Lung (tissue), 11 donors: ENCODE measurements at regions not wholly inside any gene's neighbourhood (a gene's known extent, or its start where the extent isn't known, plus 50 kb on each side); places are given as distances from the start of the nearest gene placed in this dataset.

Source experiments
- ATAC-seq: fragments of 200-7000 bp; cut with Tn5 transposase; one replicate; pipeline ENCODE4 v1.9.1; 2020; ENCODE audit warnings: moderate number of reproducible peaks; ENCODE audit not compliant: insufficient read depth, low FRiP score
- DNase-seq, 3 donors: peaks; one replicate each; pipeline ENCODE4 v3.0.0-alpha.2; 2013 to 2017
- H3K27ac ChIP-seq, 2 donors: one replicate each; pipeline ENCODE4 v1.5.1; 2013; ENCODE audit warnings: mild to moderate bottlenecking in 2 of 2, moderate library complexity in 2 of 2, control low read depth in 1 of 2, inconsistent platforms in 1 of 2, low read depth in 1 of 2, low read length in 1 of 2
- H3K27me3 ChIP-seq, 3 donors: one replicate each; pipeline ENCODE4 v1.5.1; 2013; ENCODE audit warnings: low read length in 2 of 3; ENCODE audit not compliant: control insufficient read depth in 3 of 3, insufficient read depth in 3 of 3
- H3K36me3 ChIP-seq, 4 donors: one replicate each; pipeline ENCODE4 v1.5.1; 2013; ENCODE audit warnings: low read length in 4 of 4, mild to moderate bottlenecking in 1 of 4, moderate library complexity in 1 of 4; ENCODE audit not compliant: control insufficient read depth in 4 of 4, insufficient read depth in 4 of 4
- H3K4me1 ChIP-seq, 5 donors: one replicate each; pipeline ENCODE4 v1.5.1; 2013; ENCODE audit warnings: low read length in 5 of 5, mild to moderate bottlenecking in 2 of 5, moderate library complexity in 1 of 5; ENCODE audit not compliant: control insufficient read depth in 5 of 5, insufficient read depth in 5 of 5
- H3K4me3 ChIP-seq: one replicate; pipeline ENCODE4 v1.5.1; 2013; ENCODE audit warnings: mild to moderate bottlenecking, control low read depth, moderate library complexity
- H3K9ac ChIP-seq, 2 donors: one replicate each; pipeline ENCODE4 v1.5.1; 2013; ENCODE audit warnings: low read length in 2 of 2, control low read depth in 1 of 2; ENCODE audit not compliant: insufficient read depth in 1 of 2
- H3K9me3 ChIP-seq, 4 donors: one replicate each; pipeline ENCODE4 v1.5.1; 2013; ENCODE audit warnings: low read length in 3 of 4, mild to moderate bottlenecking in 1 of 4, moderate library complexity in 1 of 4; ENCODE audit not compliant: control insufficient read depth in 4 of 4, insufficient read depth in 3 of 4
- CTCF ChIP-seq: IDR thresholded peaks from 2 replicates; pipeline ENCODE4 v1.5.1; 2012; ENCODE audit warnings: mild to moderate bottlenecking; ENCODE audit errors: control extremely low read depth, extremely low read depth
- WGBS, 2 donors: extraction: QIAGEN DNeasy Blood & Tissue Kit; methylation state at CpG; one replicate each; pipeline ENCODE4 v1.1.7; 2013; 5-methylcytosine and 5-hydroxymethylcytosine counted together
- donor health status: control.
- donor health status: control.
- donor health status: Bipolar disorder and iron deficiency.
- donor health status: healthy.
- donor health status: DM: yes; HTN: yes; CAD: no.

GRCh38 chr3:16658004-16658924 lies 53.0 kb upstream of the DAZL start:
- H3K4me3 ChIP-seq, result no peak overlapping the region
- no peaks in the 10 kb centered on the region for H3K4me1 ChIP-seq
- H3K36me3 ChIP-seq, result no peaks in the 10 kb centered on the region
- no peak for TF ChIP-seq CTCF
- H3K9me3 ChIP-seq, result no peaks in the 10 kb centered on the region
- H3K9ac ChIP-seq, result no peak overlapping the region
- no peak overlapping the region for H3K27ac ChIP-seq
- H3K27me3 ChIP-seq, result no peaks in the 10 kb centered on the region
- ATAC-seq (no peak), DNase-seq (peak in 1 of 3 donors; percentile 17)
- WGBS, 2 donors, result 39 to 53% methylated on average over 8 of the region's 8 CpGs

- no peak overlapping the region for H3K9ac ChIP-seq
- no peak for TF ChIP-seq CTCF
- H3K27me3 ChIP-seq, result no peaks in the 10 kb centered on the region
- 85 to 89% methylated on average over 3 of the region's 3 CpGs for WGBS, 2 donors
- no peaks in the 10 kb centered on the region for H3K36me3 ChIP-seq
- ATAC-seq, result no peak
- DNase-seq, result peak in 2 of 3 donors; percentile 3 to 9
- no peaks in the 10 kb centered on the region for H3K4me1 ChIP-seq
- H3K9me3 ChIP-seq, result no peaks in the 10 kb centered on the region
- H3K4me3 ChIP-seq, result no peak overlapping the region
- no peak overlapping the region for H3K27ac ChIP-seq
These were observed 53.9 kb upstream of the DAZL start for GRCh38 chr3:16658925-16659793.

GRCh38 chr3:16663854-16664712 lies 58.9 kb upstream of the DAZL start:
- 69 to 77% methylated on average over 8 of the region's 8 CpGs for WGBS, 2 donors
- Histone ChIP-seq H3K27ac (no peak overlapping the region), H3K4me3 (no peak overlapping the region), H3K9me3 (no peaks in the 10 kb centered on the region), H3K36me3 (no peaks in the 10 kb centered on the region), H3K9ac (no peak overlapping the region), H3K4me1 (no peaks in the 10 kb centered on the region), H3K27me3 (no peaks in the 10 kb centered on the region)
- no peak for ATAC-seq
- DNase-seq, result no peak
- no peak for TF ChIP-seq CTCF
